MM.1S (cell line): ENCODE measurements at regions not wholly inside any gene's neighbourhood (a gene's known extent, or its start where the extent isn't known, plus 50 kb on each side); places are given as distances from the start of the nearest gene placed in this dataset.

Experiments used
- DNase-seq: peaks from one replicate; pipeline ENCODE4 v3.0.0-alpha.2; 2015
- H2AFZ ChIP-seq: fragments of 300-600 bp; sonication (generic); 2 replicates; pipeline ENCODE4 v1.6.0; 2016; ENCODE audit warnings: antibody characterized with exemption, low read length
- H3F3A ChIP-seq: fragments of 300-600 bp; sonication (generic); 2 replicates; pipeline ENCODE4 v1.6.1; 2016; ENCODE audit warnings: mild to moderate bottlenecking, antibody characterized with exemption, low read length, moderate library complexity, mixed read lengths; ENCODE audit not compliant: insufficient read depth
- H3K27ac ChIP-seq: fragments of 300-600 bp; sonication (generic); 2 replicates; pipeline ENCODE4 v1.5.1; 2016; ENCODE audit warnings: mild to moderate bottlenecking, low read length
- H3K27me3 ChIP-seq: fragments of 300-600 bp; sonication (generic); replicated peaks from 2 replicates; pipeline ENCODE4 v1.6.0; 2016; ENCODE audit warnings: low read length; ENCODE audit not compliant: insufficient read depth
- H3K36me3 ChIP-seq: fragments of 300-600 bp; sonication (generic); replicated peaks from 2 replicates; pipeline ENCODE4 v1.6.1; 2016; ENCODE audit warnings: mild to moderate bottlenecking, low read length, mixed read lengths; ENCODE audit not compliant: insufficient read depth
- H3K4me1 ChIP-seq: fragments of 300-600 bp; sonication (generic); 2 replicates; pipeline ENCODE4 v1.6.1; 2016; ENCODE audit warnings: low read length, mixed read lengths
- H3K4me2 ChIP-seq: fragments of 300-600 bp; sonication (generic); 2 replicates; pipeline ENCODE4 v1.6.0; 2016; ENCODE audit warnings: low read depth, low read length
- H3K4me3 ChIP-seq: fragments of 300-600 bp; sonication (generic); 2 replicates; pipeline ENCODE4 v1.5.1; 2016; ENCODE audit warnings: low read length, mixed read lengths
- H3K79me2 ChIP-seq: fragments of 300-600 bp; sonication (generic); 2 replicates; pipeline ENCODE4 v1.6.1; 2016; ENCODE audit warnings: mixed run types, low read length, mixed read lengths
- H3K9ac ChIP-seq: fragments of 300-600 bp; sonication (generic); 2 replicates; pipeline ENCODE4 v1.6.1; 2016; ENCODE audit warnings: low read length, mixed read lengths
- H3K9me2 ChIP-seq: fragments of 300-600 bp; sonication (generic); replicated peaks from 2 replicates; pipeline ENCODE4 v1.6.1; 2016; ENCODE audit warnings: mild to moderate bottlenecking, low read length, mixed read lengths; ENCODE audit not compliant: insufficient read depth
- H3K9me3 ChIP-seq: fragments of 300-600 bp; sonication (generic); replicated peaks from 2 replicates; pipeline ENCODE4 v1.6.1; 2016; ENCODE audit warnings: mild to moderate bottlenecking, low read length, mixed read lengths; ENCODE audit not compliant: insufficient read depth
- H4K20me1 ChIP-seq: fragments of 300-600 bp; sonication (generic); 2 replicates; pipeline ENCODE4 v1.6.1; 2016; ENCODE audit warnings: mild to moderate bottlenecking, low read length, moderate library complexity, mixed read lengths; ENCODE audit not compliant: insufficient read depth
- CTCF ChIP-seq: fragments of 300-600 bp; sonication (generic); IDR thresholded peaks from 2 replicates; pipeline ENCODE4 v1.5.1; 2016; ENCODE audit warnings: antibody characterized with exemption, low read length, mixed read lengths
- EZH2 ChIP-seq: fragments of 300-600 bp; sonication (generic); optimal IDR thresholded peaks from 2 replicates; pipeline ENCODE3; 2017; ENCODE audit warnings: low read depth, mild to moderate bottlenecking, antibody characterized with exemption, low read length, mixed read lengths
- EZH2phosphoT487 ChIP-seq: fragments of 300-600 bp; sonication (generic); IDR thresholded peaks from 2 replicates; pipeline ENCODE4 v1.6.1; 2018; ENCODE audit warnings: antibody characterized with exemption, low read length

GRCh38 chr10:2494399-2494798, 572.9 kb upstream of the PFKP start:
- H3K9ac ChIP-seq: no peak overlapping the region
- H3K27me3 ChIP-seq: no peaks in the 10 kb centered on the region
- no peak overlapping the region for H3K4me3 ChIP-seq
- no peaks in the 10 kb centered on the region for H3K4me1 ChIP-seq
- H3K36me3 ChIP-seq: no peaks in the 10 kb centered on the region
- H3K4me2 ChIP-seq: no peak overlapping the region
- H3K9me3 ChIP-seq: no peaks in the 10 kb centered on the region
- H3K79me2 ChIP-seq: no peaks in the 10 kb centered on the region
- no peaks in the 10 kb centered on the region for H3K9me2 ChIP-seq
- no peak for TF ChIP-seq EZH2phosphoT487
- no peak for TF ChIP-seq CTCF
- TF ChIP-seq EZH2: no peak
- no peak overlapping the region for H3K27ac ChIP-seq
- no peak overlapping the region for H2AFZ ChIP-seq
- no peaks in the 10 kb centered on the region for H3F3A ChIP-seq
- no peaks in the 10 kb centered on the region for H4K20me1 ChIP-seq
- DNase-seq: no peak

- no peak overlapping the region for H2AFZ ChIP-seq
- no peaks in the 10 kb centered on the region for H4K20me1 ChIP-seq
- H3K9me3 ChIP-seq: no peaks in the 10 kb centered on the region
- H3K79me2 ChIP-seq: no peaks in the 10 kb centered on the region
- H3K4me1 ChIP-seq: no peaks in the 10 kb centered on the region
- no peaks in the 10 kb centered on the region for H3K27me3 ChIP-seq
- TF ChIP-seq EZH2phosphoT487 (no peak), CTCF (no peak), EZH2 (no peak)
- no peak overlapping the region for H3K27ac ChIP-seq
- H3K4me3 ChIP-seq: no peak overlapping the region
- H3F3A ChIP-seq: no peaks in the 10 kb centered on the region
- no peak for DNase-seq
- no peaks in the 10 kb centered on the region for H3K36me3 ChIP-seq
- H3K4me2 ChIP-seq: no peak overlapping the region
- H3K9me2 ChIP-seq: no peaks in the 10 kb centered on the region
- H3K9ac ChIP-seq: no peak overlapping the region
These were observed 578.8 kb upstream of the PFKP start for GRCh38 chr10:2488446-2489005.

GRCh38 chr10:2487921-2488320, 579.4 kb upstream of the PFKP start:
- Histone ChIP-seq H3K4me2 (no peak overlapping the region), H2AFZ (no peak overlapping the region), H3K4me3 (no peak overlapping the region), H3K9me3 (no peaks in the 10 kb centered on the region), H3K27ac (no peak overlapping the region), H3K36me3 (no peaks in the 10 kb centered on the region), H3K4me1 (no peaks in the 10 kb centered on the region), H3K9ac (no peak overlapping the region), H3F3A (no peaks in the 10 kb centered on the region), H4K20me1 (no peaks in the 10 kb centered on the region), H3K79me2 (no peaks in the 10 kb centered on the region), H3K9me2 (no peaks in the 10 kb centered on the region), H3K27me3 (no peaks in the 10 kb centered on the region)
- no peak for DNase-seq
- TF ChIP-seq EZH2phosphoT487 (no peak), CTCF (no peak), EZH2 (no peak)
